Astrocyte of the cerebellum (primary cell): ENCODE measurements at regions not wholly inside any gene's neighbourhood (a gene's known extent, or its start where the extent isn't known, plus 50 kb on each side); places are given as distances from the start of the nearest gene placed in this dataset.

ENCODE experiments used
- DNase-seq: peaks from one replicate; pipeline ENCODE4 v3.0.0-alpha.2; 2011; ENCODE audit warnings: low read depth
- H3K4me3 ChIP-seq: 2 replicates; pipeline ENCODE4 v1.5.1; 2011; ENCODE audit warnings: mild to moderate bottlenecking, low read depth, low read length, moderate library complexity
- CTCF ChIP-seq: IDR thresholded peaks from 2 replicates; pipeline ENCODE4 v1.5.1; 2012; ENCODE audit warnings: low read length, low read depth, moderate library complexity, mild to moderate bottlenecking; ENCODE audit errors: missing control alignments
- in situ Hi-C: cut with HindIII; loops from 2 replicates; pipeline ENCODE4 v1.10.0; 2017; ENCODE audit warnings: low sequenced_read_pairs

GRCh38 chr10:89873055-89873454 lies 171.7 kb downstream of the KIF20B start:
- no peak overlapping the region for H3K4me3 ChIP-seq
- in situ Hi-C loops, result no loop called here
- DNase-seq, result no peak
- TF ChIP-seq CTCF, result no peak

DNA sequence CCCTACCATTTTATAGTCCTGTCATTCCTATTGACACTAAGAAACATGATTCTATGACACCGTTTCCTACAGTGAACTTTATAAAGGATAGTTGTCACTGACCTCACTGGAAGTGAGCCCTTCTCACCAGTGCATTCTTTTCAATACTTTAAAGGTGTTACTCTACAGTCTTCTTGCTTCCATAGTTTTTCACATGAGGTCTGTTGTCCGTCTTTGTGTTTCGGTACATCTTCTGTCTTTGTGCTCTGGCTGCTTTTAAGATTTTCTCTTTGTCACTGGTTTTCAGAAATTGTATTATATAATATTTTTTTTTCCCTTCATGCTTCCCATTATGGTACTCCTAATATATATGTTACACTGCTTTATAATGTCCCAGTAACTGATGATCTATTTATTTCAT lies 174.2 kb downstream of the KIF20B start:
- DNase-seq, result no peak
- in situ Hi-C loops, result no loop called here
- no peak for TF ChIP-seq CTCF
- no peak overlapping the region for H3K4me3 ChIP-seq

- no peak overlapping the region for H3K4me3 ChIP-seq
- peak; percentile 22 for DNase-seq
- TF ChIP-seq CTCF, result no peak
- in situ Hi-C loops, result no loop called here
Measured at GRCh38 chr10:89879121-89879520, 177.7 kb downstream of the KIF20B start.

GRCh38 chr10:89887406-89887805 lies 186.0 kb downstream of the KIF20B start:
- DNase-seq, result no peak
- in situ Hi-C loops, result no loop called here
- no peak overlapping the region for H3K4me3 ChIP-seq
- no peak for TF ChIP-seq CTCF

DNA sequence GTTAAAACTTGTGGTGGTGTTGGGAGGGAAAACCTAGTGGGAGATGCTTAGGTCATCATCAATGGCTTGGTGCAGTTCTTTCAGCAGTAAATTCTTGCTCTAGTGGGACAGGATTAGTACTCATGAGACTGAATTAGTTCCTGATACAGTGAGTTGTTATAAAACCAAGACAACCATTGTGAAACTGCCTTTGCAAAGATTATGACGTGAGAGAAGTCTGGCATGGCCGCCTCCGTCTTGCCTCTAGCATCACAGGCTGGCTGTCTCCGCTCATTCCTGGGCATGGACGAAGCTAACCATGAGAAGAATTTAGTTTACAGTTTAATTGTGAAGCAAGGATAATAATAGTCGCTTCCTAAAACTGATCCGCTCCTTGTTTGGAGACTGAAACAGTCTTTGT lies 186.4 kb downstream of the KIF20B start:
- no peak for DNase-seq
- in situ Hi-C loops, result no loop called here
- no peak overlapping the region for H3K4me3 ChIP-seq
- TF ChIP-seq CTCF, result no peak

- no peak for TF ChIP-seq CTCF
- H3K4me3 ChIP-seq, result no peak overlapping the region
- in situ Hi-C loops, result no loop called here
- no peak for DNase-seq
Measured at GRCh38 chr10:89888321-89889070, 187.1 kb downstream of the KIF20B start.
